Left lung (tissue), 4 donors: ENCODE measurements at regions not wholly inside any gene's neighbourhood (a gene's known extent, or its start where the extent isn't known, plus 50 kb on each side); places are given as distances from the start of the nearest gene placed in this dataset.

Source experiments
- ATAC-seq: fragments of 200-7000 bp; cut with Tn5 transposase; one replicate; pipeline ENCODE4 v1.9.1; 2020; ENCODE audit warnings: moderate library complexity
- DNase-seq, 4 donors: peaks; one replicate each; pipeline ENCODE4 v3.0.0-alpha.2; 2013 to 2020
- H3K27ac ChIP-seq, 2 donors: fragments of 200-600 bp; sonication (generic) in 1 of 2; one replicate each; pipeline versions ENCODE4 v1.5.0 to v1.8.0; 2020 to 2021
- H3K27me3 ChIP-seq, 2 donors: fragments of 200-600 bp; sonication (generic) in 1 of 2; one replicate each; pipeline versions ENCODE4 v1.5.0 to v1.8.0; 2020 to 2021
- H3K36me3 ChIP-seq, 2 donors: fragments of 200-600 bp; sonication (generic) in 1 of 2; one replicate each; pipeline versions ENCODE4 v1.5.0 to v1.8.0; 2020 to 2021
- H3K4me1 ChIP-seq, 2 donors: fragments of 200-600 bp; one replicate each; pipeline ENCODE4 v1.8.0; 2021
- H3K4me3 ChIP-seq, 2 donors: fragments of 200-600 bp; sonication (generic) in 1 of 2; one replicate each; pipeline versions ENCODE4 v1.5.0 to v1.8.0; 2020 to 2021; ENCODE audit warnings: mild to moderate bottlenecking in 1 of 2
- H3K9me3 ChIP-seq, 2 donors: fragments of 200-600 bp; sonication (generic) in 1 of 2; one replicate each; pipeline versions ENCODE4 v1.5.0 to v1.8.0; 2020 to 2021
- intact Hi-C, 2 donors: fragments of 100-400 bp; cut with DNase I; formaldehyde crosslinking; loops; one replicate each; pipeline versions ENCODE4 v1.11.2 to v1.14.2; 2022
- TF ChIP-seq, protein P1 (sequence below), 2 donors: fragments of 200-600 bp; sonication (generic) in 1 of 2; IDR thresholded peaks; one replicate each; pipeline versions ENCODE4 v1.5.0 to v1.8.0; 2021; ENCODE audit warnings: antibody characterized with exemption in 2 of 2
- donor health status: DM: no; HTN: yes; CAD: no.
- donor health status: DM: no; HTN: no; CAD: no.

DNA sequence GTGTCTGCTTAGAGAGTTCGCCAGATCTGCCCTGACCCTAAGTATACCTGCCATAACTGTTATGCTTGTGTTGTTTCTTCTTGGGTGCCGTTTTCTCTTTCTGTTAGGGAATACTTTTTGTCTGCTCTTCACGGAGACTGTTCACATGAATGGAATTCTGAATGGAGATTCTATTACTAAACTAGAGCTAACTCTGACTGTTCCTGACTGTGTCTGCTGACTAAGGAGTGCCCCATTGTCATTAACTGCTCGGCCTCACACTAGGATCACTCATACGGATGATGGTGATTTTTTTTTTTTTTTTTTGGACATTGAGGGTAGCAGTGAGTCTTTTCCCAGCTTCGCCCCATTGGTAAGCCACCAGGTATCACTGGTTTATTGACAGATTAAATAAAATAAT, 104.8 kb upstream of the SLC8A1 start:
- Histone ChIP-seq H3K27me3 (no peaks in the 10 kb centered on the region), H3K4me1 (peaks cover 0 to 6% of the 10 kb centered on the region in 2 donors), H3K4me3 (no peak overlapping the region), H3K9me3 (no peaks in the 10 kb centered on the region), H3K36me3 (no peaks in the 10 kb centered on the region), H3K27ac (no peak overlapping the region)
- intact Hi-C loops: loop anchor here in 1 of 2 donors (10.0 kb wide), 1 partner anchor 642 kb away; no protein-coding TSS in a partner anchor
- TF ChIP-seq, protein P1, sequence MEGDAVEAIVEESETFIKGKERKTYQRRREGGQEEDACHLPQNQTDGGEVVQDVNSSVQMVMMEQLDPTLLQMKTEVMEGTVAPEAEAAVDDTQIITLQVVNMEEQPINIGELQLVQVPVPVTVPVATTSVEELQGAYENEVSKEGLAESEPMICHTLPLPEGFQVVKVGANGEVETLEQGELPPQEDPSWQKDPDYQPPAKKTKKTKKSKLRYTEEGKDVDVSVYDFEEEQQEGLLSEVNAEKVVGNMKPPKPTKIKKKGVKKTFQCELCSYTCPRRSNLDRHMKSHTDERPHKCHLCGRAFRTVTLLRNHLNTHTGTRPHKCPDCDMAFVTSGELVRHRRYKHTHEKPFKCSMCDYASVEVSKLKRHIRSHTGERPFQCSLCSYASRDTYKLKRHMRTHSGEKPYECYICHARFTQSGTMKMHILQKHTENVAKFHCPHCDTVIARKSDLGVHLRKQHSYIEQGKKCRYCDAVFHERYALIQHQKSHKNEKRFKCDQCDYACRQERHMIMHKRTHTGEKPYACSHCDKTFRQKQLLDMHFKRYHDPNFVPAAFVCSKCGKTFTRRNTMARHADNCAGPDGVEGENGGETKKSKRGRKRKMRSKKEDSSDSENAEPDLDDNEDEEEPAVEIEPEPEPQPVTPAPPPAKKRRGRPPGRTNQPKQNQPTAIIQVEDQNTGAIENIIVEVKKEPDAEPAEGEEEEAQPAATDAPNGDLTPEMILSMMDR (IDR thresholded peaks at IDR 0.05): no peak
- DNase-seq (no peak), ATAC-seq (no peak)

DNA sequence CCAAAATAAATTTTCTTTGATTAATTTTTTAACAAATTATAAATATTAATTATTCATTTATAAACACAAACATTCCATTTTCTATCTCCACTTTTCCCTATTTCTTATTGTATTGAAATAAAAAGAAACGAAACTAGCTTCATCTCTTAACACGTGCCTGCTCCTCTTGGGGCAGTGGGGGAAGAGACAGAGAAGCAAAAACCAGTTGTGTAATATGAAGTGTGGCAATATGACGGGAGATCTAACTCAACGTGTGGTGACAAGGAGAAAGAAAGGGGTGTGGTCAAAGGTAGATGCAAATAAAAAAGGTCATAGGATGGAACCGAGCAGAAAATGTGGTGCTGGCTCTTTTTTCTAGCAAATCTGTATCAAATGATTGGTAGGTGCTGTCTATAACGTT, 106.9 kb upstream of the SLC8A1 start:
- intact Hi-C loops: loop anchor here in 1 of 2 donors (10.0 kb wide), 1 partner anchor 644 kb away; no protein-coding TSS in a partner anchor
- TF ChIP-seq, protein P1 (IDR thresholded peaks at IDR 0.05): no peak
- H3K4me3 ChIP-seq: no peak overlapping the region
- DNase-seq (no peak), ATAC-seq (no peak)
- H3K4me1 ChIP-seq: peaks cover 0 to 6% of the 10 kb centered on the region in 2 donors
- H3K9me3 ChIP-seq: no peaks in the 10 kb centered on the region
- no peaks in the 10 kb centered on the region for H3K36me3 ChIP-seq
- no peaks in the 10 kb centered on the region for H3K27me3 ChIP-seq
- no peak overlapping the region for H3K27ac ChIP-seq

DNA sequence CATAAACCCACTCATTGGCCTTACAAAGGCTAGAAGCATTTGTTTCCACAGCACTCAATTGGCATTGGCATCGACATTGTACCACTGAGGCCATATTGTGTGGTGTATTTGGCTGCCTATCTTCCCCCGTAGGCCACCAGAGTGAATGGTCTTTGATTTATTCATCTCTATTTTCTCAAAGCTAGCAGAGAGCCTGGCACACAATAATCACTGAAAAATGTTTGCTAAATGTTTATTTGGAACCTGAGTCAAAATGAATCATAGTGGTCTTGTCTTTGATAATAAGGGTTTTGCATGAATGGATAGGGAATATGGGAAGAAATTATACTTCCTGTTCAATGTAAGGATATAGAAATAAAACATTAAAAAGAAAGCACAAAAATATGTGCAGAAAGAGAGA, 107.3 kb upstream of the SLC8A1 start:
- DNase-seq (no peak), ATAC-seq (no peak)
- Histone ChIP-seq H3K4me3 (no peak overlapping the region), H3K4me1 (peaks cover 0 to 6% of the 10 kb centered on the region in 2 donors), H3K36me3 (no peaks in the 10 kb centered on the region), H3K9me3 (no peaks in the 10 kb centered on the region), H3K27ac (no peak overlapping the region), H3K27me3 (no peaks in the 10 kb centered on the region)
- intact Hi-C loops: loop anchor here in 1 of 2 donors (10.0 kb wide), 1 partner anchor 644 kb away; no protein-coding TSS in a partner anchor
- TF ChIP-seq, protein P1 (IDR thresholded peaks at IDR 0.05): no peak

DNA sequence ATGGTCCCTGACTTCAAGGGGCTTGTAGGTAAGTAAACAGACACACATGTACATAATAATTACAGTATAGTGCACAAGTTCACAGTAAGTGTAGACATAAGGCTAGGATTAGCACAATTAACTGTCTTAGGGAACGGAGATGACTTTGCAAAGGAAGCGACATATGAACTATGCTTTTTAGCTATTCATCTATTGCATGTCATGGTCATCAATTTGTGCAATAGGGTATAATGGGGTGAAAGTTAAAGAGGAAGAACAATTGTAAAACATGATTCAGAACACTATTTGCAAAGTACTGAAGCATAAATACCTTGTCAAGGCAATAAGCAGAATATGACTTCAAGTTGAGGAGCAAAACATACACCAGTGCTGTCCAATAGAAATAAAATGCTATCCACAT, 112.3 kb upstream of the SLC8A1 start:
- TF ChIP-seq, protein P1 (IDR thresholded peaks at IDR 0.05): no peak
- no peaks in the 10 kb centered on the region for H3K27me3 ChIP-seq
- no peak overlapping the region for H3K27ac ChIP-seq
- ATAC-seq: no peak
- intact Hi-C loops: no loop called here
- H3K4me3 ChIP-seq: no peak overlapping the region
- no peaks in the 10 kb centered on the region for H3K9me3 ChIP-seq
- H3K36me3 ChIP-seq: no peaks in the 10 kb centered on the region
- DNase-seq: no peak
- no peaks in the 10 kb centered on the region for H3K4me1 ChIP-seq

DNA sequence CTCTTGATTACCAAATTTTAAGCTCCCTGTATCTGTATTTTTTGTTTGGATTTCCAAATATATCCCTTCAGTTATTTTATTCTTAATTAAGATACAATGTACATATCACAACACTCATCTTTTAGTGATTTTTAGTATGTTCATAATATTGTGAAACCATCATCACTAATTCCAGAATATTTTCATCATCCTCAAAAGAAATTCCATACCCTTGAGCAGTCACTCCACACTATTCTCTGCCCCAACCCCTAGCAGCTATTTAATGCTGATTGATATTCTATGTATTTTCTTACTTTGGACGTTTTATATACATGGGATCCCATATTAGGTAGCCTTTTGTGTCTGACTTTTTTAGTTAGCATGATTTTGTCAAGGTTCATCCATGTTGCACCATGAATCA, 127.4 kb upstream of the SLC8A1 start:
- Histone ChIP-seq H3K27ac (no peak overlapping the region), H3K36me3 (no peaks in the 10 kb centered on the region), H3K4me1 (no peaks in the 10 kb centered on the region), H3K27me3 (no peaks in the 10 kb centered on the region), H3K9me3 (no peaks in the 10 kb centered on the region), H3K4me3 (no peak overlapping the region)
- intact Hi-C loops: no loop called here
- TF ChIP-seq, protein P1 (IDR thresholded peaks at IDR 0.05): no peak
- DNase-seq (no peak), ATAC-seq (no peak)
